MCF 10A (cell line): ENCODE measurements at regions not wholly inside any gene's neighbourhood (a gene's known extent, or its start where the extent isn't known, plus 50 kb on each side); places are given as distances from the start of the nearest gene placed in this dataset.

ENCODE experiments used
- BruUV-seq: library from RNA; stranded (reverse); fragments of 400-500 nt; replicated peaks from 2 replicates; lab custom pipeline; 2021; lab: Mats Ljungman, UMichigan
- CTCF ChIA-PET: fragments of 300-600 bp; sonication (Branson Sonifier 250); formaldehyde crosslinking; extraction: SDS; loops from one replicate; lab custom pipeline; 2021; ENCODE audit warnings: antibody characterized with exemption, inconsistent platforms; lab: Yijun Ruan, JAX
- POLR2A ChIA-PET: fragments of 300-600, 350-650 bp; sonication (Branson Sonifier 250); formaldehyde crosslinking; extraction: SDS; loops from one replicate; lab custom pipeline; 2020; ENCODE audit warnings: antibody characterized with exemption, inconsistent platforms; lab: Yijun Ruan, JAX
- DNase-seq: peaks from one replicate; pipeline ENCODE4 v3.0.0-alpha.2; 2018; ENCODE audit not compliant: unreplicated experiment
- H3K27ac Mint-ChIP-seq: one replicate; pipeline ENCODE4 v1.8.0; 2022; ENCODE audit warnings: mild to moderate bottlenecking, low read depth, mixed read lengths; ENCODE audit not compliant: unreplicated experiment
- H3K27me3 Mint-ChIP-seq: one replicate; pipeline ENCODE4 v1.8.0; 2022; ENCODE audit warnings: mixed read lengths; ENCODE audit not compliant: insufficient read depth, unreplicated experiment
- H3K36me3 Mint-ChIP-seq: one replicate; pipeline ENCODE4 v1.8.0; 2022; ENCODE audit warnings: mild to moderate bottlenecking, moderate library complexity, mixed read lengths; ENCODE audit not compliant: insufficient read depth, unreplicated experiment
- H3K4me1 Mint-ChIP-seq: one replicate; pipeline ENCODE4 v1.8.0; 2022; ENCODE audit warnings: mixed read lengths; ENCODE audit not compliant: insufficient read depth, unreplicated experiment
- H3K4me3 Mint-ChIP-seq: one replicate; pipeline ENCODE4 v1.8.0; 2022; ENCODE audit warnings: mild to moderate bottlenecking, moderate library complexity, mixed read lengths; ENCODE audit not compliant: unreplicated experiment
- H3K9me3 Mint-ChIP-seq: one replicate; pipeline ENCODE4 v1.8.0; 2022; ENCODE audit warnings: mixed read lengths; ENCODE audit not compliant: unreplicated experiment
- intact Hi-C: fragments of 100-400 bp; cut with micrococcal nuclease; formaldehyde crosslinking; loops from 2 replicates; pipeline ENCODE4 v1.14.1; 2022
- TF ChIP-seq, protein P1 (sequence below): fragments of 200-600 bp; IDR thresholded peaks from one replicate; pipeline ENCODE4 v1.8.0; 2022; ENCODE audit warnings: antibody characterized with exemption, mild to moderate bottlenecking; ENCODE audit not compliant: unreplicated experiment

DNA sequence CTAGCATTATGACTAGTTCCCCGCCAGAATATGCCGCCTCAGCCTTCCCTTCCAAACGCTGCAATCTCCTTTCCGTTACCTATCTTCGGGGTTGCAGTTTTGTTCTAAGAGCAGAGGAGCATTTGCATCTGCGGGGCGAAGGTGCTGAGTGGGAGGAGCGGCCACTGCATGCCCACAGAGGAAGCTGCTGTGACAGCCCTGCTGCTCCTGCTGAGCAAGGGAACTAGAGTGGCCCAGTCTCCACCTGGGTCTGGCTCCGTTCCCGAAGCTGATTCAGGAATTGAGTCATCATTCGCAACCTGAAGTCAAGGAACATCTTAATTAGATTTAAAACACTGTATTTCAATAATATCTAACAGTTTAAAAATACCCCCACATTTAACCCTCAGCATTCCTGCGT lies 98.2 kb upstream of the TJP1 start:
- H3K36me3 Mint-ChIP-seq: no peaks in the 10 kb centered on the region
- peak overlapping the region; percentile 88 for H3K27ac Mint-ChIP-seq
- peak overlapping the region; percentile 60 for H3K4me3 Mint-ChIP-seq
- no peaks in the 10 kb centered on the region for H3K27me3 Mint-ChIP-seq
- TF ChIP-seq, protein P1, sequence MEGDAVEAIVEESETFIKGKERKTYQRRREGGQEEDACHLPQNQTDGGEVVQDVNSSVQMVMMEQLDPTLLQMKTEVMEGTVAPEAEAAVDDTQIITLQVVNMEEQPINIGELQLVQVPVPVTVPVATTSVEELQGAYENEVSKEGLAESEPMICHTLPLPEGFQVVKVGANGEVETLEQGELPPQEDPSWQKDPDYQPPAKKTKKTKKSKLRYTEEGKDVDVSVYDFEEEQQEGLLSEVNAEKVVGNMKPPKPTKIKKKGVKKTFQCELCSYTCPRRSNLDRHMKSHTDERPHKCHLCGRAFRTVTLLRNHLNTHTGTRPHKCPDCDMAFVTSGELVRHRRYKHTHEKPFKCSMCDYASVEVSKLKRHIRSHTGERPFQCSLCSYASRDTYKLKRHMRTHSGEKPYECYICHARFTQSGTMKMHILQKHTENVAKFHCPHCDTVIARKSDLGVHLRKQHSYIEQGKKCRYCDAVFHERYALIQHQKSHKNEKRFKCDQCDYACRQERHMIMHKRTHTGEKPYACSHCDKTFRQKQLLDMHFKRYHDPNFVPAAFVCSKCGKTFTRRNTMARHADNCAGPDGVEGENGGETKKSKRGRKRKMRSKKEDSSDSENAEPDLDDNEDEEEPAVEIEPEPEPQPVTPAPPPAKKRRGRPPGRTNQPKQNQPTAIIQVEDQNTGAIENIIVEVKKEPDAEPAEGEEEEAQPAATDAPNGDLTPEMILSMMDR: no peak
- no TSS peak for BruUV-seq
- CTCF ChIA-PET: interaction anchor here (0.7 to 1.5 kb wide), 6 partner anchors 13 to 162 kb away, joined by 3 to 5 read pairs (median 3); no protein-coding TSS in a partner anchor
- POLR2A ChIA-PET: interaction anchor here (0.6 to 4.4 kb wide), 13 partner anchors 9 to 1841 kb away, joined by 3 to 49 read pairs (median 4); partner anchors contain the start of gene TJP1
- peak; percentile 85 for DNase-seq
- no peaks in the 10 kb centered on the region for H3K9me3 Mint-ChIP-seq
- H3K4me1 Mint-ChIP-seq: peaks cover 35% of the 10 kb centered on the region
- intact Hi-C loops: no loop called here

DNA sequence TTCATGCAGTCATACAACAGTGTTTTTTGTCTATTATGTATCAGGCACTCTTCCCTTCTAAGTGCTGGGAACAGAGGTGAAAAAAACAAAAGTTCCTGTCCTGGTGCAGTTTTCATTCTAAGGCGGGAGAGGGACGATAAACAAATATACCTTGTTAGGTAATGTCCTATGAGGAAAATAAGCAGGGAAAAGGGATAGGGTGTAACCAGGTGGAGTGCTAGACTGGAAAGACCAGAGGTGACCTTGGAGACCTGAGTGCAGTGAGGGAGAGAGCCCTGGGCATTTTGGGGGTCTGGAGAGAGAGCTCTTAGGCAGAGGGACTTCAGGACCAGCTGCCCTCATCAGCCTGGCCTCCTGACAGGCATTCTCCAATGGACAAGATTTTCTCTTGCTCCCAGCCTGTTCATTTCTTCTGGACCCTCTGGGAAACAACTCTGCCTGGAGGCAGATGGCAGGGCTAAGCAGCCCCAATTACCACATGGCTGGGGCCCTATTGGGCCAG lies 97.2 kb upstream of the TJP1 start:
- ChIA-PET CTCF (interaction anchor here (0.5 to 1.5 kb wide), 3 partner anchors 10 to 109 kb away, joined by 3 to 5 read pairs (median 3); no protein-coding TSS in a partner anchor), POLR2A (interaction anchor here (0.7 to 3.4 kb wide), 2 partner anchors 16 to 98 kb away, joined by 3 to 49 read pairs; partner anchors contain the start of gene TJP1)
- BruUV-seq: no TSS peak
- H3K36me3 Mint-ChIP-seq: no peaks in the 10 kb centered on the region
- no peak for DNase-seq
- TF ChIP-seq, protein P1: no peak
- H3K4me3 Mint-ChIP-seq: no peak overlapping the region
- H3K27ac Mint-ChIP-seq: no peak overlapping the region
- H3K27me3 Mint-ChIP-seq: no peaks in the 10 kb centered on the region
- no peaks in the 10 kb centered on the region for H3K9me3 Mint-ChIP-seq
- peaks cover 24% of the 10 kb centered on the region for H3K4me1 Mint-ChIP-seq
- intact Hi-C loops: no loop called here

DNA sequence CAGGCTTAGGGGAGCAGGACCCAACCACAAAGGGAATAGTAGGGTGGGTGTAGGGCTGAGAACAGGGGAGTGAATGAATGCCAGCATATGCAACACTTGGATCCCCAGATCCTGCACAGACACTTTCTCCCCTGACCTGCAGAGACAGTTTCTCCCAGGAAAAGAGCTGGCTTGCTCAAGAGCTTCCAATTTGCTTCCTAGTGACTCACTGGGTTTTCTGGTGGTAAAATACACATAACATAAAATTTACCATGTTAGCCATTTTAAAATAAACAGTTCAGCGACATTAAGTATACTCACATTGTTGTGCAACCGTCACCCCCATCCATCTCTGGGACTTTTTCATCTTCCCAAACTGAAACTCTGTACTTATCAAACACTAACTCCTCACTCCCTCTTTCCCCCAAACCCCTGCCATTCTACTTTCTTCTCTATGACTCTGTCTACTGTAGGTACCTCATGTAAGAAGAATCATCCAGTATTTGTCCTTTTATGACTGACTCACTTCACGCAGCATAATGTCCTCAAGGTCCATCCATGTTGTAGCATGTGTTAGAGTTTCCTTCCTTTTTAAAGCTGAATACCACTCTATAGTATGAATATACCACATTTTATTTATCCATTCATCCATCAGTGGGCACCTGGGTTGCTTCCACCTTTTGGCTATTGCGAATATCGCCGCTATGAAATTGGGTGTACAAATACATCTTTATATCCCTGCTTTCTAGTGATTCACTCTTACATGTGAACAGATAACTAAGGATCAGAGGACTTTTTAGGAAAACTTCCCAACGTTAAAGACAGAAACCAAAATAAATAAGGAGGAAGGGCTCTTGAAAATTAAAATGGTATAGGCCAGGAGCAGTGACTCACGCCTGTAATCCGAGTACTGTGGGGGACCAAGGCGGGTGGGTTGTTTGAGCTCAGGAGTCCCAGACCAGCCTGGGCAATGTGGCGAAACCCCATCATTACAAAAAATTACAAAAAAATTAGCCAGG lies 95.6 kb upstream of the TJP1 start:
- Mint-ChIP-seq H3K27me3 (no peaks in the 10 kb centered on the region), H3K4me3 (no peak overlapping the region), H3K27ac (no peak overlapping the region), H3K36me3 (no peaks in the 10 kb centered on the region), H3K4me1 (peaks cover 24% of the 10 kb centered on the region), H3K9me3 (no peaks in the 10 kb centered on the region)
- intact Hi-C loops: no loop called here
- POLR2A ChIA-PET: interaction anchor here (0.6 to 2.7 kb wide), 6 partner anchors 12 to 181 kb away, joined by 3 to 16 read pairs (median 3); partner anchors contain the start of gene TJP1
- TF ChIP-seq, protein P1: no peak
- CTCF ChIA-PET: interaction anchor here (0.5 to 2.3 kb wide), 3 partner anchors 8 to 138 kb away, joined by 3 to 10 read pairs (median 4); no protein-coding TSS in a partner anchor
- BruUV-seq: no TSS peak
- peak; percentile 70 for DNase-seq

DNA sequence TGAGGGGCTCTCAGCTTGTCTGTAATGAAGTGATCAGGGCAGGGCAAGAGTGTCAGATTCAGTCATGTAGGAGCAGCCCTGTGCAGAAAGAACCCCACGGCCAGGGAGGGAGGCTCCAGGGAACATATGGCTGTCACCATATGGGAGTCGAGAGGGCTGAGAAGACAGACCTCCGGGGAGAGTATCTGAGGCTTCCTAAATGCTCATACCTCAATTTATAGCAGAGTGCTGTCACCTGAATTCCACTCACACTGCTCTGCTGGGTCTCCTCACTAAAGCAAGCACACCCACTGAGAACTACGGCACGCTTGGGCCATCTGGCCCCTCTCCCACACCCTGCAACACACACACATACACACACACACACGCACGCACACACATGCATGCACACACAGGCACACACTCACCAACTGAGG lies 92.3 kb upstream of the TJP1 start:
- H3K27ac Mint-ChIP-seq: no peak overlapping the region
- intact Hi-C loops: no loop called here
- no TSS peak for BruUV-seq
- DNase-seq: no peak
- peaks cover 17% of the 10 kb centered on the region for H3K4me1 Mint-ChIP-seq
- ChIA-PET CTCF (interaction anchor here (2.1 kb wide), 1 partner anchor 11 kb away, joined by 15 read pairs; no protein-coding TSS in a partner anchor), POLR2A (no interaction called here)
- TF ChIP-seq, protein P1: no peak
- no peaks in the 10 kb centered on the region for H3K36me3 Mint-ChIP-seq
- H3K4me3 Mint-ChIP-seq: no peak overlapping the region
- peaks cover 9% of the 10 kb centered on the region for H3K9me3 Mint-ChIP-seq
- H3K27me3 Mint-ChIP-seq: no peaks in the 10 kb centered on the region
